ENCODE measurements at regions not wholly inside any gene's neighbourhood (a gene's known extent, or its start where the extent isn't known, plus 50 kb on each side); places are given as distances from the start of the nearest gene placed in this dataset.

GRCh38 chrX:79568309-79568708 is 201.2 kb upstream of the ITM2A start:
- TF ChIP-seq CTCF (IDR thresholded peaks at IDR 0.05; ENCODE audit: insufficient read depth, low read depth, low read length), result no peak
- H3K4me3 ChIP-seq (ENCODE audit: low read depth, low read length), result no peak overlapping the region
- no peak for DNase-seq (ENCODE audit: low read depth)

GRCh38 chrX:79564362-79564761 is 197.2 kb upstream of the ITM2A start:
- H3K4me3 ChIP-seq (ENCODE audit: low read depth, low read length), result no peak overlapping the region
- no peak for DNase-seq (ENCODE audit: low read depth)
- no peak for TF ChIP-seq CTCF (IDR thresholded peaks at IDR 0.05; ENCODE audit: insufficient read depth, low read depth, low read length)

- TF ChIP-seq CTCF (IDR thresholded peaks at IDR 0.05; ENCODE audit: insufficient read depth, low read depth, low read length), result no peak
- no peak overlapping the region for H3K4me3 ChIP-seq (ENCODE audit: low read depth, low read length)
- no peak for DNase-seq (ENCODE audit: low read depth)
Measured at GRCh38 chrX:79559290-79559689, 192.2 kb upstream of the ITM2A start.

GRCh38 chrX:79557212-79557611 is 190.1 kb upstream of the ITM2A start:
- no peak overlapping the region for H3K4me3 ChIP-seq (ENCODE audit: low read depth, low read length)
- TF ChIP-seq CTCF (IDR thresholded peaks at IDR 0.05; ENCODE audit: insufficient read depth, low read depth, low read length), result no peak
- no peak for DNase-seq (ENCODE audit: low read depth)

- DNase-seq (ENCODE audit: low read depth), result no peak
- TF ChIP-seq CTCF (IDR thresholded peaks at IDR 0.05; ENCODE audit: insufficient read depth, low read depth, low read length), result no peak
- no peak overlapping the region for H3K4me3 ChIP-seq (ENCODE audit: low read depth, low read length)
Measured at GRCh38 chrX:79556800-79557199, 189.7 kb upstream of the ITM2A start.

- no peak for DNase-seq (ENCODE audit: low read depth)
- no peak overlapping the region for H3K4me3 ChIP-seq (ENCODE audit: low read depth, low read length)
- TF ChIP-seq CTCF (IDR thresholded peaks at IDR 0.05; ENCODE audit: insufficient read depth, low read depth, low read length), result no peak
Measured at GRCh38 chrX:79530310-79531108, 163.4 kb upstream of the ITM2A start.

GRCh38 chrX:79524642-79525041 is 157.5 kb upstream of the ITM2A start:
- TF ChIP-seq CTCF (IDR thresholded peaks at IDR 0.05; ENCODE audit: insufficient read depth, low read depth, low read length), result peak; percentile 15
- no peak for DNase-seq (ENCODE audit: low read depth)

More at GRCh38 chrX:79524642-79525041, 157.5 kb upstream of the ITM2A start:
- no peak overlapping the region for H3K4me3 ChIP-seq (ENCODE audit: low read depth, low read length)

All from fibroblast of villous mesenchyme (primary cell).